Type B pancreatic cell (in vitro differentiated cells): ENCODE measurements at regions not wholly inside any gene's neighbourhood (a gene's known extent, or its start where the extent isn't known, plus 50 kb on each side); places are given as distances from the start of the nearest gene placed in this dataset.
"Not testable (repeated sequence)": the region's sequence is repeated elsewhere in the genome, so short reads cannot be mapped to it uniquely, and the experiment has no call there.

Experiments
- DNase-seq: peaks from one replicate; pipeline ENCODE4 v3.0.0; 2021; ENCODE audit warnings: mixed read lengths; ENCODE audit not compliant: unreplicated experiment; ENCODE audit errors: extremely low spot score
- H3K27ac Mint-ChIP-seq: 2 replicates; pipeline ENCODE4 v1.8.0; 2021; ENCODE audit warnings: mild to moderate bottlenecking, mixed read lengths
- H3K27me3 Mint-ChIP-seq: 2 replicates; pipeline ENCODE4 v1.8.0; 2021; ENCODE audit warnings: mixed read lengths
- H3K36me3 Mint-ChIP-seq: 2 replicates; pipeline ENCODE4 v1.8.0; 2021; ENCODE audit warnings: mixed read lengths
- H3K4me1 Mint-ChIP-seq: one replicate; pipeline ENCODE4 v1.8.0; 2021; ENCODE audit warnings: mixed read lengths; ENCODE audit not compliant: unreplicated experiment
- H3K4me3 Mint-ChIP-seq: 2 replicates; pipeline ENCODE4 v1.8.0; 2021; ENCODE audit warnings: mild to moderate bottlenecking, mixed read lengths
- H3K9me3 Mint-ChIP-seq: 2 replicates; pipeline ENCODE4 v1.8.0; 2021; ENCODE audit warnings: mixed read lengths
- TF ChIP-seq, protein P1 (sequence below): fragments of 200-600 bp; sonication (generic); conservative IDR thresholded peaks from 2 replicates; pipeline ENCODE4 v1.5.0; 2021; ENCODE audit warnings: antibody characterized with exemption, mild to moderate bottlenecking

DNA sequence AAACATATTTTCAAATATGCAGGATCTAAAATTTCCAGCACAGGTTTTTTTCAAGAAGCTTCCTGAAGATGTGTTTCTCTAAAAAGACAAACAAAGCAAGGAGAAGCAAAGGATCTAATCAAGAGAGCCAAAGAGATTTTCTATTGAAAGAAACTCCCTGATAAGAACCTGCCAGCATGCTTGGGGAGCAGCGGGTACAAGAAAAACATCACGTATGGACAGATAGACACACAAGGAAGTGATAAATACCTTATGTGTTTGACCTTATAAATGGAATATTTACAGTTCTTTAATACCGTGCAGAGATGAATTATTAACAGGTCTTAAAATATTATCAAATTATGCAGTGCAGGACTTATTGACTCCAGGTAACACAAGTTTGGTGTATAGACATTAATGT is 562.1 kb downstream of the DACH1 start:
- H3K4me3 Mint-ChIP-seq: no peak overlapping the region
- no peaks in the 10 kb centered on the region for H3K27me3 Mint-ChIP-seq
- H3K36me3 Mint-ChIP-seq: no peaks in the 10 kb centered on the region
- H3K4me1 Mint-ChIP-seq: peaks cover 4% of the 10 kb centered on the region
- H3K27ac Mint-ChIP-seq: no peak overlapping the region
- no peak for DNase-seq
- TF ChIP-seq, protein P1, sequence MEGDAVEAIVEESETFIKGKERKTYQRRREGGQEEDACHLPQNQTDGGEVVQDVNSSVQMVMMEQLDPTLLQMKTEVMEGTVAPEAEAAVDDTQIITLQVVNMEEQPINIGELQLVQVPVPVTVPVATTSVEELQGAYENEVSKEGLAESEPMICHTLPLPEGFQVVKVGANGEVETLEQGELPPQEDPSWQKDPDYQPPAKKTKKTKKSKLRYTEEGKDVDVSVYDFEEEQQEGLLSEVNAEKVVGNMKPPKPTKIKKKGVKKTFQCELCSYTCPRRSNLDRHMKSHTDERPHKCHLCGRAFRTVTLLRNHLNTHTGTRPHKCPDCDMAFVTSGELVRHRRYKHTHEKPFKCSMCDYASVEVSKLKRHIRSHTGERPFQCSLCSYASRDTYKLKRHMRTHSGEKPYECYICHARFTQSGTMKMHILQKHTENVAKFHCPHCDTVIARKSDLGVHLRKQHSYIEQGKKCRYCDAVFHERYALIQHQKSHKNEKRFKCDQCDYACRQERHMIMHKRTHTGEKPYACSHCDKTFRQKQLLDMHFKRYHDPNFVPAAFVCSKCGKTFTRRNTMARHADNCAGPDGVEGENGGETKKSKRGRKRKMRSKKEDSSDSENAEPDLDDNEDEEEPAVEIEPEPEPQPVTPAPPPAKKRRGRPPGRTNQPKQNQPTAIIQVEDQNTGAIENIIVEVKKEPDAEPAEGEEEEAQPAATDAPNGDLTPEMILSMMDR: no peak
- no peaks in the 10 kb centered on the region for H3K9me3 Mint-ChIP-seq

DNA sequence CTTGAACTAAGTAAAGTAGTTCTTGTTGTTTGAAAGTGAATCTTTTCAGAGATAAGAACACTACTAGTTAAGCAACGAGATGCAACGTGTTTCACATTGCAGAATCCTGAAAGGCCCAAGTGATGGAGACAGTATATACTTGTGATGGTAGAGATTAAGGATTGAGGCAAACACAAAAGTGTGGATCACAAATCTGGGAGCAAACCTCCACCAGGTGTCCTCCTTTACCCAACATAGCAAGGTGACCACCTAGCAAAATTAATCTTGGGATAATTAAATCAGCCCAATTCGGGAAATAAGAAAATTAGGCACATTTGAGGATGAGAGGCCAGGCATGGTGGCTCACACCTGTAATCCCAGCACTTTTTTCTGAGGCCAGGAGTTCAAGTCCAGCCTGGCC is 563.9 kb downstream of the DACH1 start:
- Mint-ChIP-seq H3K36me3 (no peaks in the 10 kb centered on the region), H3K27ac (no peak overlapping the region), H3K4me3 (no peak overlapping the region), H3K9me3 (peaks cover 4% of the 10 kb centered on the region), H3K4me1 (peaks cover 7% of the 10 kb centered on the region), H3K27me3 (no peaks in the 10 kb centered on the region)
- TF ChIP-seq, protein P1: peak; percentile 30
- no peak for DNase-seq

DNA sequence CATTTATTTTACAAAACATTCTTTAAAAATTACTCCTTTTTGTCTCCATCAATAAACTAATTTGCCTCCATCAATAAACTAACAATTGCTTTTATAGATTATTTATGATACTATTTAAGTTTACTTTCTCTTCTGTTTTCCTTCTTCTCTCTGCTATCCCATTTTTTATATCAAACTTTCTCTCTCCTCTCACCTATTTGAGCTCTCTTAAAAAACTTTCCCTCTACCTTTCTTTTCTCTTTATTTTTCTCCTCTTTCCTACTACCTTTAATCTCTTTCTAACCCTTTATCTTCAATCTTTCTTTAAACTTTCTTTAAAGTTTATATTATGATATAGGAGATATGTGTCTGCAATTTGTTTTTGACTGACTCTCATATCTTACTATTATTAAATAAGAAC is 566.4 kb downstream of the DACH1 start:
- Mint-ChIP-seq H3K4me1 (peaks cover 3% of the 10 kb centered on the region), H3K27me3 (no peaks in the 10 kb centered on the region), H3K27ac (no peak overlapping the region), H3K36me3 (no peaks in the 10 kb centered on the region), H3K4me3 (no peak overlapping the region), H3K9me3 (peaks cover 8% of the 10 kb centered on the region)
- no peak for DNase-seq
- TF ChIP-seq, protein P1: no peak

DNA sequence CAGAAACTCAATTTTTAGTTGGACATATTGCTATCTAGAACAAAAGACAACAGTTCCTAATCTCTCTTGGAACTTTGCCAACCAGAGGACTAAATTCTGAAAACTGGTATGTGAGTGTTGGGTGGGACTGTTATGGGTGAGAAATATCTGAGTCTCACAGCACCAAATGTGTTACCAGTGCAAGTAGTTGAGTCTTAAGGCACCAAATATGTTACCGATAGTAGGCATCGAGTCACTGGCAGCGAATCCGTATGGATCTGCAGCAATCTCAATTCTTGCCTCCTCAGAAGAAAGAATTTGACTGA is 575.2 kb downstream of the DACH1 start:
- Mint-ChIP-seq H3K9me3 (peaks cover 4% of the 10 kb centered on the region), H3K4me3 (no peak overlapping the region), H3K27ac (no peak overlapping the region), H3K36me3 (no peaks in the 10 kb centered on the region), H3K27me3 (no peaks in the 10 kb centered on the region), H3K4me1 (peaks cover 7% of the 10 kb centered on the region)
- DNase-seq: no peak
- TF ChIP-seq, protein P1: no peak

DNA sequence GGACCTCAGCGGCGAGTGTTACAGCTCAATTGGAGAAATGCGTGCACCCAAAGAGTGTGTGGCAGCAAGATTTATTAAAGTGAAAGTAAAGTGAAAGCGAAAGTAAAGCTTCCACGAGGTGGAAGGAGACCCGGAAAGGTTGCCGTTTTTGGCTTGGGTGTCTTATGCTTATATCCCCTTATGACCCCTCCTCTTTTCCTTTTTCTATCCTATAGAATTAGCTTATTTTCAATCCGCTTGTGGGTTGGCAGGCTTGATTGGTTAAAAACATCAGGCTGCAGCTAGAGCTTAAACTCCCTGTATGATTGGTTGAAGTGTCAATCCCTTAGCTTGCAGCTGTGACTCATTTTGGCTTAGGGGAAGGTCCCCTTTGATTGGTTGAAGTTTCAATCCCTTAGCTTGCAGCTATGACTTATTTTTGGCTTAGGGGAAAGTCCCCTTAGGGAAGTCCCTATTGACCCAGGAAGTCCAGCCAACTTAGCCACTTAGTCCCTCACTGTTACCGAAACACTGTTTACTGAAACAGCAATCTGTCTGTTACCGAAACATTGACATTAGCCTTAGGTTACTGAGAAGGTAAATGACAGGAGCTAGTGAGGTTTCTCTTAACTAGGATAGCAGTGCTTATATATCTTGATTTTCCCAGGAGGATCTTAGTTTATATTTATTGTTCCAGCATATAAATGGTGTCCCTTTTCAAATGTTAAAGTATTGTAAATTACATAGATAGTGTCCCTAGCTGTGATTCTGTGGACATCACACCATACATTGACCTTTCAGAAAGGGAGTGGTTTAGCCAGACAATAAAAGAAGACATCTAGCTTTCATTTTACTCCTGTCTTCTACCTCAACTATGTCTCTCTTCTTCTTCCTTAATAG is 575.8 kb downstream of the DACH1 start:
- H3K9me3 Mint-ChIP-seq: peaks cover 4% of the 10 kb centered on the region
- H3K27ac Mint-ChIP-seq: no peak overlapping the region
- H3K27me3 Mint-ChIP-seq: no peaks in the 10 kb centered on the region
- no peak overlapping the region for H3K4me3 Mint-ChIP-seq
- DNase-seq: no peak
- H3K36me3 Mint-ChIP-seq: no peaks in the 10 kb centered on the region
- peaks cover 7% of the 10 kb centered on the region for H3K4me1 Mint-ChIP-seq
- TF ChIP-seq, protein P1: no peak

DNA sequence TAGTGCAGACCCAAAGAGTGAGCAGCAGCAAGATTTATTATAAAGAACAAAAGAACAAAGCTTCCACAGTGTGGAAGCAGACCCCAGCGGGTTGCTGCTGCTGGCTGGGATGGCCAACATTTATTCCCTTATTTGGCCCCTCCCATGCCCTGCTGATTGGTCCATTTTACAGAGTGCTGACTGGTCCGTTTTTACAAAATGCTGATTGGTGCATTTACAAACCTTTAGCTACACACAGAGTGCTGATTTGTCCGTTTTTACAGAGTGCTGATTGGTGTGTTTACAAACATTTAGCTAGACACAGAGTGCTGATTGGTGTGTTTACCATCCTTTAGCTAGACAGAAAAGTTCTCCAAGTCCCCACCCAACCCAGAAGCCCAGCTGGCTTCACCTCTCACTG is 577.0 kb downstream of the DACH1 start:
- not testable (repeated sequence) for H3K27ac Mint-ChIP-seq, H3K9me3 Mint-ChIP-seq, H3K36me3 Mint-ChIP-seq, DNase-seq, H3K4me3 Mint-ChIP-seq, H3K27me3 Mint-ChIP-seq, H3K4me1 Mint-ChIP-seq
